A549 (cell line): ENCODE measurements at regions not wholly inside any gene's neighbourhood (a gene's known extent, or its start where the extent isn't known, plus 50 kb on each side); places are given as distances from the start of the nearest gene placed in this dataset.

Experiments
- CHD2 ChIP-seq: fragments of 150-350 bp; IDR thresholded peaks from 2 replicates; pipeline ENCODE4 v1.6.1; 2014; ENCODE audit warnings: low read length; ENCODE audit not compliant: partially characterized antibody
- CTCF ChIP-seq: fragments of >200 bp; sonication (Bioruptor Twin); formaldehyde crosslinking; IDR thresholded peaks from 3 replicates; pipeline ENCODE4 v1.5.1; 2016
- PHF8 ChIP-seq: fragments of 200-600 bp; sonication (generic); IDR thresholded peaks from 2 replicates; pipeline ENCODE4 v1.6.1; 2016; ENCODE audit warnings: low read depth, mild to moderate bottlenecking, antibody characterized with exemption, moderate library complexity, borderline replicate concordance
- SMC3 ChIP-seq: fragments of >200 bp; sonication (Bioruptor Twin); formaldehyde crosslinking; IDR thresholded peaks from 3 replicates; pipeline ENCODE4 v1.6.1; 2018; ENCODE audit warnings: inconsistent platforms

GRCh38 chr1:82090104-82090503 is 289.4 kb downstream of the ADGRL2 start:
- no peak for TF ChIP-seq PHF8
- 0 out of 3 replicates have a peak, but pooled peaks have one; percentile 8 for TF ChIP-seq CTCF
- TF ChIP-seq CHD2 = no peak
- TF ChIP-seq SMC3 = no peak
